Neural progenitor cell (in vitro differentiated cells): ENCODE measurements at regions not wholly inside any gene's neighbourhood (a gene's known extent, or its start where the extent isn't known, plus 50 kb on each side); places are given as distances from the start of the nearest gene placed in this dataset.

Source experiments
- DNase-seq: peaks from one replicate; pipeline ENCODE4 v3.0.0-alpha.2; 2016; ENCODE audit warnings: low spot score
- H2AFZ ChIP-seq: fragments of 200-600 bp; sonication (generic); replicated peaks from 2 replicates; pipeline ENCODE4 v1.6.1; 2016; ENCODE audit warnings: antibody characterized with exemption
- H3F3A ChIP-seq: fragments of 200-600 bp; sonication (generic); 2 replicates; pipeline ENCODE4 v1.6.1; 2016; ENCODE audit warnings: antibody characterized with exemption, low read depth
- H3K27ac ChIP-seq: fragments of 200-600 bp; sonication (generic); 2 replicates; pipeline ENCODE4 v1.5.1; 2016; ENCODE audit warnings: mild to moderate bottlenecking
- H3K27me3 ChIP-seq: fragments of 200-600 bp; sonication (generic); 2 replicates; pipeline ENCODE4 v1.6.1; 2016; ENCODE audit warnings: mild to moderate bottlenecking, moderate library complexity
- H3K36me3 ChIP-seq: fragments of 200-600 bp; sonication (generic); 2 replicates; pipeline ENCODE4 v1.5.1; 2016
- H3K4me1 ChIP-seq: fragments of 200-600 bp; sonication (generic); 2 replicates; pipeline ENCODE4 v1.6.1; 2016; ENCODE audit warnings: mixed run types
- H3K4me2 ChIP-seq: fragments of 200-600 bp; sonication (generic); 2 replicates; pipeline ENCODE4 v1.6.1; 2016
- H3K4me3 ChIP-seq: fragments of 200-600 bp; sonication (generic); 2 replicates; pipeline ENCODE4 v1.5.1; 2016
- H3K79me2 ChIP-seq: fragments of 200-600 bp; sonication (generic); 2 replicates; pipeline ENCODE4 v1.6.1; 2016; ENCODE audit warnings: low read depth
- H3K9ac ChIP-seq: fragments of 200-600 bp; sonication (generic); 2 replicates; pipeline ENCODE4 v1.6.1; 2016
- H3K9me3 ChIP-seq: fragments of 200-600 bp; sonication (generic); 2 replicates; pipeline ENCODE4 v1.5.1; 2016; ENCODE audit warnings: low read depth
- H4K20me1 ChIP-seq: fragments of 200-600 bp; sonication (generic); 2 replicates; pipeline ENCODE4 v1.6.1; 2016; ENCODE audit warnings: low read depth
- H3K27ac Mint-ChIP-seq: 3 replicates; pipeline ENCODE4 v1.8.0; 2021; ENCODE audit warnings: mixed read lengths
- H3K27me3 Mint-ChIP-seq: 2 replicates; pipeline ENCODE4 v1.8.0; 2022; ENCODE audit warnings: low read depth, mild to moderate bottlenecking, inconsistent platforms, moderate library complexity, mixed read lengths; ENCODE audit not compliant: insufficient read depth
- H3K36me3 Mint-ChIP-seq: 3 replicates; pipeline ENCODE4 v1.8.0; 2021; ENCODE audit warnings: mixed read lengths
- H3K4me1 Mint-ChIP-seq: 3 replicates; pipeline ENCODE4 v1.8.0; 2021; ENCODE audit warnings: mixed read lengths
- H3K4me3 Mint-ChIP-seq: 3 replicates; pipeline ENCODE4 v1.8.0; 2021; ENCODE audit warnings: mild to moderate bottlenecking, moderate library complexity, mixed read lengths
- H3K9me3 Mint-ChIP-seq: 3 replicates; pipeline ENCODE4 v1.8.0; 2020; ENCODE audit warnings: mixed read lengths
- EZH2 ChIP-seq: fragments of 200-600 bp; sonication (generic); IDR thresholded peaks from 2 replicates; pipeline ENCODE4 v1.6.1; 2017; ENCODE audit warnings: antibody characterized with exemption, mild to moderate bottlenecking, moderate library complexity
- EZH2phosphoT487 ChIP-seq: fragments of 200-600 bp; sonication (generic); IDR thresholded peaks from 2 replicates; pipeline ENCODE4 v1.6.1; 2017; ENCODE audit warnings: antibody characterized with exemption
- TF ChIP-seq, protein P1 (sequence below): fragments of 200-600 bp; sonication (generic); IDR thresholded peaks from 2 replicates; pipeline ENCODE4 v1.5.1; 2017; ENCODE audit warnings: antibody characterized with exemption, mild to moderate bottlenecking

DNA sequence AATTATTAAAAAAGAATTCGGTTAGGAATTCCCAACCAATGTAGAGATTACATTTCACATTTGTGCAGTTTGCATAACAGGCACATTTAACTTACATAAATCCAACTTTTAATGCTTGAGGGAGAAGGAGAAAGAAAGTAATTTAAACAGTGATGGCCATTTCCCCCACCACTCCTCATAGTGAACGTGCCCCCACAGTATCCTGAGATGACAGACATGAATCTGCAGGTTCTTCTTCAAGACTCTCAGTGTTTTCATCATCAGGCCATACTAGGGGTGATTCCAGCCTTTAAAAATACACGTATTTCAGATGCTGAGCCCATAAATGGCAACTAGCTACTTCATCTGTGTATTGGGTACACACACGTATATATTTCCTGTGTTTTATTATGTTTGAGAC, 51.3 kb upstream of the WIPF1 start:
- peaks cover 23% of the 10 kb centered on the region for H3K36me3 Mint-ChIP-seq
- Histone ChIP-seq H3K4me2 (no peak overlapping the region), H3K4me1 (no peaks in the 10 kb centered on the region), H3K9me3 (no peaks in the 10 kb centered on the region), H3K4me3 (no peak overlapping the region), H4K20me1 (no peaks in the 10 kb centered on the region), H3K36me3 (no peaks in the 10 kb centered on the region), H3F3A (no peaks in the 10 kb centered on the region), H3K27ac (no peak overlapping the region), H3K79me2 (no peaks in the 10 kb centered on the region), H3K27me3 (no peaks in the 10 kb centered on the region), H3K9ac (no peak overlapping the region), H2AFZ (no peak overlapping the region)
- H3K27ac Mint-ChIP-seq: no peak overlapping the region
- H3K27me3 Mint-ChIP-seq: no peaks in the 10 kb centered on the region
- no peaks in the 10 kb centered on the region for H3K4me1 Mint-ChIP-seq
- peaks cover 24% of the 10 kb centered on the region for H3K9me3 Mint-ChIP-seq
- TF ChIP-seq EZH2 (no peak), EZH2phosphoT487 (no peak)
- TF ChIP-seq, protein P1, sequence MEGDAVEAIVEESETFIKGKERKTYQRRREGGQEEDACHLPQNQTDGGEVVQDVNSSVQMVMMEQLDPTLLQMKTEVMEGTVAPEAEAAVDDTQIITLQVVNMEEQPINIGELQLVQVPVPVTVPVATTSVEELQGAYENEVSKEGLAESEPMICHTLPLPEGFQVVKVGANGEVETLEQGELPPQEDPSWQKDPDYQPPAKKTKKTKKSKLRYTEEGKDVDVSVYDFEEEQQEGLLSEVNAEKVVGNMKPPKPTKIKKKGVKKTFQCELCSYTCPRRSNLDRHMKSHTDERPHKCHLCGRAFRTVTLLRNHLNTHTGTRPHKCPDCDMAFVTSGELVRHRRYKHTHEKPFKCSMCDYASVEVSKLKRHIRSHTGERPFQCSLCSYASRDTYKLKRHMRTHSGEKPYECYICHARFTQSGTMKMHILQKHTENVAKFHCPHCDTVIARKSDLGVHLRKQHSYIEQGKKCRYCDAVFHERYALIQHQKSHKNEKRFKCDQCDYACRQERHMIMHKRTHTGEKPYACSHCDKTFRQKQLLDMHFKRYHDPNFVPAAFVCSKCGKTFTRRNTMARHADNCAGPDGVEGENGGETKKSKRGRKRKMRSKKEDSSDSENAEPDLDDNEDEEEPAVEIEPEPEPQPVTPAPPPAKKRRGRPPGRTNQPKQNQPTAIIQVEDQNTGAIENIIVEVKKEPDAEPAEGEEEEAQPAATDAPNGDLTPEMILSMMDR: no peak
- no peak for DNase-seq
- H3K4me3 Mint-ChIP-seq: no peak overlapping the region
